ENCODE measurements at regions not wholly inside any gene's neighbourhood (a gene's known extent, or its start where the extent isn't known, plus 50 kb on each side); places are given as distances from the start of the nearest gene placed in this dataset.

GRCh38 chr18:998936-999335, 94.3 kb downstream of the ADCYAP1 start:
- Histone ChIP-seq H3K36me3 (ENCODE audit: control insufficient read depth, insufficient read depth, low read length) (no peaks in the 10 kb centered on the region), H3K9me3 (ENCODE audit: control insufficient read depth, low read length) (no peaks in the 10 kb centered on the region), H3K27ac (ENCODE audit: low read depth, low read length) (no peak overlapping the region), H3K27me3 (ENCODE audit: control insufficient read depth, insufficient read depth, low read length, poor library complexity, severe bottlenecking) (no peaks in the 10 kb centered on the region), H3K4me1 (ENCODE audit: control insufficient read depth, insufficient read depth, low read length) (no peaks in the 10 kb centered on the region), H3K4me3 (ENCODE audit: low read length) (no peak overlapping the region), H3K9ac (ENCODE audit: extremely low read depth, low read length, poor library complexity, severe bottlenecking) (no peak overlapping the region)
- Mint-ChIP-seq H3K4me3 (no peak overlapping the region), H3K9me3 (peaks cover 8% of the 10 kb centered on the region), H3K4me1 (no peaks in the 10 kb centered on the region), H3K27ac (no peak overlapping the region), H3K36me3 (ENCODE audit: low read depth) (peaks cover 13% of the 10 kb centered on the region), H3K27me3 (ENCODE audit: insufficient read depth) (no peaks in the 10 kb centered on the region)
- WGBS, 2 experiments (ENCODE audit: insufficient coverage in 1 of 2, insufficient read length in 1 of 2), result 66 to 88% methylated on average over 3 to 5 of the region's 5 CpGs
- TF ChIP-seq CTCF (conservative IDR thresholded peaks at IDR 0.05), result no peak
- DNase-seq, result no peak

GRCh38 chr18:1002653-1003178, 98.0 kb downstream of the ADCYAP1 start:
- H3K9me3 ChIP-seq (ENCODE audit: control insufficient read depth, low read length), result no peaks in the 10 kb centered on the region
- no peaks in the 10 kb centered on the region for H3K27me3 ChIP-seq (ENCODE audit: control insufficient read depth, insufficient read depth, low read length, poor library complexity, severe bottlenecking)
- Mint-ChIP-seq H3K27me3 (ENCODE audit: insufficient read depth) (no peaks in the 10 kb centered on the region), H3K4me3 (no peak overlapping the region), H3K27ac (no peak overlapping the region), H3K4me1 (no peaks in the 10 kb centered on the region), H3K36me3 (ENCODE audit: low read depth) (peaks cover 4% of the 10 kb centered on the region), H3K9me3 (no peaks in the 10 kb centered on the region)
- H3K4me1 ChIP-seq (ENCODE audit: control insufficient read depth, insufficient read depth, low read length), result no peaks in the 10 kb centered on the region
- 78 to 90% methylated on average over 1 of the region's 2 CpGs for WGBS, 2 experiments (ENCODE audit: insufficient coverage in 1 of 2, insufficient read length in 1 of 2)
- H3K36me3 ChIP-seq (ENCODE audit: control insufficient read depth, insufficient read depth, low read length), result no peaks in the 10 kb centered on the region
- H3K4me3 ChIP-seq (ENCODE audit: low read length), result no peak overlapping the region
- no peak overlapping the region for H3K9ac ChIP-seq (ENCODE audit: extremely low read depth, low read length, poor library complexity, severe bottlenecking)
- H3K27ac ChIP-seq (ENCODE audit: low read depth, low read length), result no peak overlapping the region
- DNase-seq, result no peak
- no peak for TF ChIP-seq CTCF (conservative IDR thresholded peaks at IDR 0.05)

- Histone ChIP-seq H3K4me3 (ENCODE audit: low read length) (no peak overlapping the region), H3K36me3 (ENCODE audit: control insufficient read depth, insufficient read depth, low read length) (no peaks in the 10 kb centered on the region), H3K27ac (ENCODE audit: low read depth, low read length) (no peak overlapping the region), H3K9me3 (ENCODE audit: control insufficient read depth, low read length) (no peaks in the 10 kb centered on the region), H3K9ac (ENCODE audit: extremely low read depth, low read length, poor library complexity, severe bottlenecking) (no peak overlapping the region), H3K27me3 (ENCODE audit: control insufficient read depth, insufficient read depth, low read length, poor library complexity, severe bottlenecking) (no peaks in the 10 kb centered on the region), H3K4me1 (ENCODE audit: control insufficient read depth, insufficient read depth, low read length) (no peaks in the 10 kb centered on the region)
- Mint-ChIP-seq H3K4me3 (no peak overlapping the region), H3K9me3 (no peaks in the 10 kb centered on the region), H3K36me3 (ENCODE audit: low read depth) (peaks cover 4% of the 10 kb centered on the region), H3K27ac (no peak overlapping the region), H3K27me3 (ENCODE audit: insufficient read depth) (no peaks in the 10 kb centered on the region), H3K4me1 (no peaks in the 10 kb centered on the region)
- 60 to 93% methylated on average over 1 of the region's 1 CpG for WGBS, 2 experiments (ENCODE audit: insufficient coverage in 1 of 2, insufficient read length in 1 of 2)
- no peak for DNase-seq
- no peak for TF ChIP-seq CTCF (conservative IDR thresholded peaks at IDR 0.05)
Measured at GRCh38 chr18:1003499-1003898, 98.8 kb downstream of the ADCYAP1 start.
